ENCODE measurements at regions not wholly inside any gene's neighbourhood (a gene's known extent, or its start where the extent isn't known, plus 50 kb on each side); places are given as distances from the start of the nearest gene placed in this dataset.

- TF ChIP-seq MAX (IDR thresholded peaks at IDR 0.05) (no peak), YY1 (IDR thresholded peaks at IDR 0.05; ENCODE audit: low read depth) (no peak), RAD21 (IDR thresholded peaks at IDR 0.05; ENCODE audit: low read depth) (no peak), CREB1 (IDR thresholded peaks at IDR 0.05; ENCODE audit: low read depth) (no peak), TAF1 (IDR thresholded peaks at IDR 0.05; ENCODE audit: low read depth) (no peak), ZBTB7A (IDR thresholded peaks at IDR 0.05; ENCODE audit: low read depth) (no peak)
- TF ChIP-seq, protein P1, sequence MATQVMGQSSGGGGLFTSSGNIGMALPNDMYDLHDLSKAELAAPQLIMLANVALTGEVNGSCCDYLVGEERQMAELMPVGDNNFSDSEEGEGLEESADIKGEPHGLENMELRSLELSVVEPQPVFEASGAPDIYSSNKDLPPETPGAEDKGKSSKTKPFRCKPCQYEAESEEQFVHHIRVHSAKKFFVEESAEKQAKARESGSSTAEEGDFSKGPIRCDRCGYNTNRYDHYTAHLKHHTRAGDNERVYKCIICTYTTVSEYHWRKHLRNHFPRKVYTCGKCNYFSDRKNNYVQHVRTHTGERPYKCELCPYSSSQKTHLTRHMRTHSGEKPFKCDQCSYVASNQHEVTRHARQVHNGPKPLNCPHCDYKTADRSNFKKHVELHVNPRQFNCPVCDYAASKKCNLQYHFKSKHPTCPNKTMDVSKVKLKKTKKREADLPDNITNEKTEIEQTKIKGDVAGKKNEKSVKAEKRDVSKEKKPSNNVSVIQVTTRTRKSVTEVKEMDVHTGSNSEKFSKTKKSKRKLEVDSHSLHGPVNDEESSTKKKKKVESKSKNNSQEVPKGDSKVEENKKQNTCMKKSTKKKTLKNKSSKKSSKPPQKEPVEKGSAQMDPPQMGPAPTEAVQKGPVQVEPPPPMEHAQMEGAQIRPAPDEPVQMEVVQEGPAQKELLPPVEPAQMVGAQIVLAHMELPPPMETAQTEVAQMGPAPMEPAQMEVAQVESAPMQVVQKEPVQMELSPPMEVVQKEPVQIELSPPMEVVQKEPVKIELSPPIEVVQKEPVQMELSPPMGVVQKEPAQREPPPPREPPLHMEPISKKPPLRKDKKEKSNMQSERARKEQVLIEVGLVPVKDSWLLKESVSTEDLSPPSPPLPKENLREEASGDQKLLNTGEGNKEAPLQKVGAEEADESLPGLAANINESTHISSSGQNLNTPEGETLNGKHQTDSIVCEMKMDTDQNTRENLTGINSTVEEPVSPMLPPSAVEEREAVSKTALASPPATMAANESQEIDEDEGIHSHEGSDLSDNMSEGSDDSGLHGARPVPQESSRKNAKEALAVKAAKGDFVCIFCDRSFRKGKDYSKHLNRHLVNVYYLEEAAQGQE (IDR thresholded peaks at IDR 0.05; ENCODE audit: low read depth) = no peak
- TF ChIP-seq, protein P2, sequence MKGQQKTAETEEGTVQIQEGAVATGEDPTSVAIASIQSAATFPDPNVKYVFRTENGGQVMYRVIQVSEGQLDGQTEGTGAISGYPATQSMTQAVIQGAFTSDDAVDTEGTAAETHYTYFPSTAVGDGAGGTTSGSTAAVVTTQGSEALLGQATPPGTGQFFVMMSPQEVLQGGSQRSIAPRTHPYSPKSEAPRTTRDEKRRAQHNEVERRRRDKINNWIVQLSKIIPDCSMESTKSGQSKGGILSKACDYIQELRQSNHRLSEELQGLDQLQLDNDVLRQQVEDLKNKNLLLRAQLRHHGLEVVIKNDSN (IDR thresholded peaks at IDR 0.05) = no peak
Measured at GRCh38 chrX:135649561-135649960, 63.9 kb upstream of the CT45A1 start.

Data from Ishikawa (cell line).